ENCODE measurements at regions not wholly inside any gene's neighbourhood (a gene's known extent, or its start where the extent isn't known, plus 50 kb on each side); places are given as distances from the start of the nearest gene placed in this dataset.

DNA sequence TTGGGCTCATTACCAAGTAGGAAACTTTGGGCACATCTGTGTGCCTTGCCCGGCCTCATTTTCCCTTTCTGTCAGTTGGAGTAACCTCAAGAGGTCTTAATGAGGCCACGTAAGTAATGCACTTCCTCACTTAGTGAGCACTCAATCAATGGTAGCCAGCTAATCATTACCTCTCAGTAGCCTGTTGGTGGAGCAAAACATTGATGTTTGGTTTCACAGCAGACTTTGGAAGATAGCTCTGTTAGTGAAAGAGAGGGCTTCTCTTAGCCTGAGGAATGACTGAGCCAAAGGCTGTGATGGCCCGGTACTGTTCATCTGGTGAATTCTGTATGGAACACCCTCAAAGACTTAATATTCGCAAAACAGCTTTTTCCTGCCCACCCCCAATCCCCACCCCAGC is 55.9 kb upstream of the ID4 start:
- intact Hi-C loops (cut with micrococcal nuclease) = no loop called here

DNA sequence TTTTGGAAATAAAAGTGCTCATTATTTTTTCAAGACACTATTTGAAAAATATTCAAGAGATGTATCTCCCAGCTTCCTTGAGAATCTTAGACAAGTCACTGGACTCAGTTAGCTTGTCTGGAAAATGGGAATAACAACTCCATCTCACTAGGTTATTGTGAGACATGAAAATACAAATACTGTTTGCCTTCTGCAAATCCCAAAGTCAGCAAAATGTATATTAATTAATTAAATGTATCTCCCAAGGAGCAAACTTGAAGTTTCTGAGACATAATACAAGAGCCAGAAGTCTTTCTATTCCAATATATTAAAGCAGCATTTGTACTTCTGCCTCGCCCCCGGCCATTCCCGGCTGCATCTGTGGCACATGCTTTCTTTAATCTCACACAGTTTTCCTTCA is 54.6 kb upstream of the ID4 start:
- intact Hi-C loops (cut with micrococcal nuclease) = no loop called here

Data from T-helper 1 cell treated with Interleukin-12 subunit alpha and Interleukin-12 subunit beta and Interleukin-4 antibody, amounts not matched to agents 30 ng/mL and 1 ng/mL, for 36 hours (primary cell).